ENCODE measurements at regions not wholly inside any gene's neighbourhood (a gene's known extent, or its start where the extent isn't known, plus 50 kb on each side); places are given as distances from the start of the nearest gene placed in this dataset.

DNA sequence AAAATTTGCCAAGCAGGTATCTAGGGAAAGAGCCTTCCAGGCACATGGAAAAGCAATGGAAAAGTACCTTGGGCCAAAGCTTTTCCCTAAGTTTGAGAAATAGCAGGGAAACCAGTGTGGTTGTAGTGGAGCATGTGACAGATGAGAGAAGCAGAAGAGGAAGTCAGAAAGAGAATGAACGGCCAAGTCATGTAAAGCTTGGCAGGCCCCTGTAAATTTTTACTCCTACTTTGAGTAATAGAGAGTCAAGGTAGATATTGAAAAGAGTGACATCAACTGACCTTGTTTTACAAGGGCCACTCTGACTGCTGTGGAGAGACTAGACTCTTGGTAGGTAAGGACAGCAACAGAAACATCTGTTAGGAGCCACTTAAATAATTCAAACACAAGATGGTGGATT, 180.9 kb upstream of the PRMT6 start:
- no peak overlapping the region for H3K27ac ChIP-seq
- H3K4me3 ChIP-seq: no peak overlapping the region
- WGBS, 2 donors: 34 to 35% methylated on average over 1 of the region's 1 CpG
- intact Hi-C loops (cut with DNase I; ENCODE audit: low total_unique reads): no loop called here
- no peak for DNase-seq
- H3K36me3 ChIP-seq (ENCODE audit: low read depth, missing control alignments): no peaks in the 10 kb centered on the region
- no peaks in the 10 kb centered on the region for H3K9me3 ChIP-seq
- no peaks in the 10 kb centered on the region for H3K27me3 ChIP-seq
- TF ChIP-seq POLR2A (IDR thresholded peaks at IDR 0.05): no peak
- TF ChIP-seq, protein P1, sequence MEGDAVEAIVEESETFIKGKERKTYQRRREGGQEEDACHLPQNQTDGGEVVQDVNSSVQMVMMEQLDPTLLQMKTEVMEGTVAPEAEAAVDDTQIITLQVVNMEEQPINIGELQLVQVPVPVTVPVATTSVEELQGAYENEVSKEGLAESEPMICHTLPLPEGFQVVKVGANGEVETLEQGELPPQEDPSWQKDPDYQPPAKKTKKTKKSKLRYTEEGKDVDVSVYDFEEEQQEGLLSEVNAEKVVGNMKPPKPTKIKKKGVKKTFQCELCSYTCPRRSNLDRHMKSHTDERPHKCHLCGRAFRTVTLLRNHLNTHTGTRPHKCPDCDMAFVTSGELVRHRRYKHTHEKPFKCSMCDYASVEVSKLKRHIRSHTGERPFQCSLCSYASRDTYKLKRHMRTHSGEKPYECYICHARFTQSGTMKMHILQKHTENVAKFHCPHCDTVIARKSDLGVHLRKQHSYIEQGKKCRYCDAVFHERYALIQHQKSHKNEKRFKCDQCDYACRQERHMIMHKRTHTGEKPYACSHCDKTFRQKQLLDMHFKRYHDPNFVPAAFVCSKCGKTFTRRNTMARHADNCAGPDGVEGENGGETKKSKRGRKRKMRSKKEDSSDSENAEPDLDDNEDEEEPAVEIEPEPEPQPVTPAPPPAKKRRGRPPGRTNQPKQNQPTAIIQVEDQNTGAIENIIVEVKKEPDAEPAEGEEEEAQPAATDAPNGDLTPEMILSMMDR (IDR thresholded peaks at IDR 0.05): no peak
- no peaks in the 10 kb centered on the region for H3K4me1 ChIP-seq

DNA sequence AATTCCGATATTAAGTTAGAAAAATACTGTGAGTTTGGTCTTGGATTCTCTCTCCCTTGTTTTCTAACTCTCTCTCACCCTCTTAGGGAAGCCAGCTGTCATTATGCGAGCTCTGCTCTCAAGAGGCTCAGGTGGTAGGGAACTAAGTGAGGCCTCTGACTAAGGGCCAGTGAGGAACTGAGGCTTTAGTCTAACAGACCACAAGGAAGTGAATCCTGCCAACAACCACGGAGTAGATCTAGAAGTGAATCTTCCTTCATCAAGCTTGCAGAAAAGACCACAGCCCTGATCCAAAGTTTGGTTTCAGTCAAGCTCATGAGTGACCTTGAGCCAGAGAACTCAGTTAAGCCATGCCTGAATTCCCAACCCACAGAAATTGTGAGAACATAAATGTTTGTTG, 180.1 kb upstream of the PRMT6 start:
- no peak overlapping the region for H3K4me3 ChIP-seq
- H3K27me3 ChIP-seq: no peaks in the 10 kb centered on the region
- H3K9me3 ChIP-seq: no peaks in the 10 kb centered on the region
- no peaks in the 10 kb centered on the region for H3K4me1 ChIP-seq
- DNase-seq: no peak
- 70% methylated on average over 3 of the region's 3 CpGs for WGBS, 2 donors
- TF ChIP-seq, protein P1 (IDR thresholded peaks at IDR 0.05): no peak
- no peak for TF ChIP-seq POLR2A (IDR thresholded peaks at IDR 0.05)
- H3K27ac ChIP-seq: no peak overlapping the region
- no peaks in the 10 kb centered on the region for H3K36me3 ChIP-seq (ENCODE audit: low read depth, missing control alignments)
- intact Hi-C loops (cut with DNase I; ENCODE audit: low total_unique reads): no loop called here

DNA sequence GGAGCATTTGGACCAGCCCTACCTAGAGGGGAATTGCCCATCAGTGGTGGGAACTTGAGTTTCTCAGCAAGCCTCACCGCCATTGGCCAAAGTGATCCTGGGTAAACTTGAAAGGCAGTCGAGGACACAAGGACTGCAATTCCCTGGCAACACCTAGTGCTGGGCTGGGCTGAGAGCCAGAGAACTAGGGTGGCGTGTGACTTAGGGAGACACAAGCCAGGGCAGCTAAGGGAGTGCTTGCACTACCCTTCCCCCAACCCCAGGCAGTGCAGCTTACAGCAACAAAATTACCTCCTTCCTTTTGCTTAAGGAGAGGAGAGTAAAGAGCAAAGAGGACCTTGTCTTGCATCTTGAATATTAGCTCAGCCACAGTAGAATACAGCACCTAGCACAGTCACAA, 176.9 kb upstream of the PRMT6 start:
- no peak overlapping the region for H3K4me3 ChIP-seq
- peak; percentile 74 for DNase-seq
- WGBS, 2 donors: 51 to 62% methylated on average over 3 of the region's 3 CpGs
- no peaks in the 10 kb centered on the region for H3K27me3 ChIP-seq
- no peaks in the 10 kb centered on the region for H3K36me3 ChIP-seq (ENCODE audit: low read depth, missing control alignments)
- TF ChIP-seq POLR2A (IDR thresholded peaks at IDR 0.05): no peak
- TF ChIP-seq, protein P1 (IDR thresholded peaks at IDR 0.05): no peak
- H3K4me1 ChIP-seq: no peaks in the 10 kb centered on the region
- H3K9me3 ChIP-seq: no peaks in the 10 kb centered on the region
- H3K27ac ChIP-seq: no peak overlapping the region
- intact Hi-C loops (cut with DNase I; ENCODE audit: low total_unique reads): no loop called here

DNA sequence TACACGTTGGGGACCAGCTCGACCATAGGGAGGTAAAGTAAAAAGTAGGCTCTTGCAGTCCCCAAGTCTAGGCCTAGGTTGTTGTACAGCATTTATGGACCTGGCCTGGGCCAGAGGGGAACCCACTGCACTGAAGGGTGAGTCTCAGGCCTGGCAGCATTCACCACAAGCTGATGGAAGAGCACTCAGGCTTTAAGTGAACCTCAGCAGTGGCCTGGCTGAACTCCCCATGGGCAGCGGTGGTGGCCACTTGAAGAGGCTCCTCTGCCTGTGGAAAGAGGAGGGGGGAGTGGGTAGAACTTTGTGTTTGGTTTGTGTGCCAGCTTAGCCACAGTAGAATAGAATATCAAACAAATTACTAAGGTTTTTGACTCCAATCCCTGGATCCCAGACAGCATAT, 176.2 kb upstream of the PRMT6 start:
- Histone ChIP-seq H3K4me3 (no peak overlapping the region), H3K27me3 (no peaks in the 10 kb centered on the region), H3K36me3 (ENCODE audit: low read depth, missing control alignments) (no peaks in the 10 kb centered on the region), H3K9me3 (no peaks in the 10 kb centered on the region), H3K27ac (no peak overlapping the region), H3K4me1 (no peaks in the 10 kb centered on the region)
- intact Hi-C loops (cut with DNase I; ENCODE audit: low total_unique reads): no loop called here
- WGBS, 2 donors: 87 to 100% methylated on average over 2 to 3 of the region's 3 CpGs
- TF ChIP-seq, protein P1 (IDR thresholded peaks at IDR 0.05): no peak
- TF ChIP-seq POLR2A (IDR thresholded peaks at IDR 0.05): no peak
- no peak for DNase-seq

DNA sequence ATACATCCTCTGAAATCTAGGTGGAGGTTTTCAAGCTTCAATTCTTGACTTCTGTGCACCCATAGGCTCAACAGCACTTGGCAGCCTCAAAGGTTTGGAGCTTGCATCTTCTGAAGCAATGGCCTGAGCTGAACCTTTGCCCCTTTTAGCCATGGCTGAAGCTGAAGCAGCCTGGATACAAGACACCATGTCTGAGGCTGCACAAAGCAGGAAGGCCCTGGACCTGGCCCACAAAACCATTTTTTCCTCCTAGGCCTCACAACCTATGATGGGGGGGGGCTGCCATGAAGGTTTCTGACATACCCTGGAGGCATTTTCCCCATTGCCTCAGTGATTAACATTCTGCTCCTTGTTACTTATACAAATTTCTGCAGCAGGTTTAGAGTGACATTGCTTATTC, 173.3 kb upstream of the PRMT6 start:
- Histone ChIP-seq H3K27ac (no peak overlapping the region), H3K27me3 (no peaks in the 10 kb centered on the region), H3K4me1 (no peaks in the 10 kb centered on the region), H3K36me3 (ENCODE audit: low read depth, missing control alignments) (no peaks in the 10 kb centered on the region), H3K4me3 (no peak overlapping the region), H3K9me3 (no peaks in the 10 kb centered on the region)
- DNase-seq: no peak
- TF ChIP-seq, protein P1 (IDR thresholded peaks at IDR 0.05): no peak
- no peak for TF ChIP-seq POLR2A (IDR thresholded peaks at IDR 0.05)
- intact Hi-C loops (cut with DNase I; ENCODE audit: low total_unique reads): no loop called here

Measured in testis (tissue), 2 donors.